SH-SY5Y (cell line): ENCODE measurements at regions not wholly inside any gene's neighbourhood (a gene's known extent, or its start where the extent isn't known, plus 50 kb on each side); places are given as distances from the start of the nearest gene placed in this dataset.

Source experiments
- GATA2 ChIP-seq: IDR thresholded peaks from 2 replicates; pipeline ENCODE4 v1.6.1; 2011; ENCODE audit warnings: mild to moderate bottlenecking, low read depth, low read length
- GATA3 ChIP-seq: IDR thresholded peaks from 2 replicates; pipeline ENCODE4 v1.6.1; 2011; ENCODE audit warnings: low read depth, mild to moderate bottlenecking, low read length, moderate library complexity

- TF ChIP-seq GATA2 (no peak), GATA3 (no peak)
These were observed 82.7 kb upstream of the NXT1 start for GRCh38 chr20:23267909-23268308.

GRCh38 chr20:23266530-23267398 lies 83.8 kb upstream of the NXT1 start:
- TF ChIP-seq GATA3 (no peak), GATA2 (no peak)

DNA sequence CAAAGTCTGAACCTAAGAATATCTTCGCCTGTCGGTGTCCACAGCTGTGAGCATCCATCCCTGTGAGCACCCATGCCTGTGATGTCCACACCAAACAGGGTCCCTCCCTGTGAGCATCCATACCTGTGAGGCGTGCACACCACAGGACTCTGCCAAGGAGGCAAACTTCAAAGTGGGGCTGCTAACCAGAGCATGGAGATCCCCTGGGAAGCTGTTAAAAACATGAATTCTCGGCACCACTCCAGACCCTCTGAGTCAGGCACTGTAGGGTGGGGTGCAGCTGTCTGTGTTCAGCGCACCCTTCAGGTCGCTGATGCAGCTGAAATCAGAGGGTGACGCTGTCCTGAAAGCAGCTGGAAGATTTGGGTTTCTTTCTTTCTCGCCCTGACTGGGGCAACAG lies 85.4 kb upstream of the NXT1 start:
- no peak for TF ChIP-seq GATA2
- no peak for TF ChIP-seq GATA3

DNA sequence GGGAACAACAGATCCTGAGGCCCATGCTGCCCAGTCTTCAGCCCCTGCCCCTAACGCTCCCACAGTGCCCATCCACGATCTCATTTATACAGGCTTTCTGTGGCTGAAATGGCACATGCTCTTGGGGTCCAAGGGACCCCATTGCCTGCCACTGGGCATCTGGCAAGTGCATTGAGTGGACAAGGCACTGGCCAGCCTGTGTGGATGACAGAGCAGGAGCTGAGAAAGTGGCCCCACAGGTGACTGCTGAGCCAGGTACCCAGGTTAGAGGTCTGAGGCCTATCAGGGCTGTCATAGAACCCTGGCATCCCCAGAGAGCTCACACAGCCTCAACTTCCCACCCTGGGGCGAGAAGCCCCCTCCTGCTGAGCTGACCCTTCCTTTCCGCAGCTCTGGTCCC lies 86.0 kb upstream of the NXT1 start:
- no peak for TF ChIP-seq GATA2
- TF ChIP-seq GATA3, result no peak

DNA sequence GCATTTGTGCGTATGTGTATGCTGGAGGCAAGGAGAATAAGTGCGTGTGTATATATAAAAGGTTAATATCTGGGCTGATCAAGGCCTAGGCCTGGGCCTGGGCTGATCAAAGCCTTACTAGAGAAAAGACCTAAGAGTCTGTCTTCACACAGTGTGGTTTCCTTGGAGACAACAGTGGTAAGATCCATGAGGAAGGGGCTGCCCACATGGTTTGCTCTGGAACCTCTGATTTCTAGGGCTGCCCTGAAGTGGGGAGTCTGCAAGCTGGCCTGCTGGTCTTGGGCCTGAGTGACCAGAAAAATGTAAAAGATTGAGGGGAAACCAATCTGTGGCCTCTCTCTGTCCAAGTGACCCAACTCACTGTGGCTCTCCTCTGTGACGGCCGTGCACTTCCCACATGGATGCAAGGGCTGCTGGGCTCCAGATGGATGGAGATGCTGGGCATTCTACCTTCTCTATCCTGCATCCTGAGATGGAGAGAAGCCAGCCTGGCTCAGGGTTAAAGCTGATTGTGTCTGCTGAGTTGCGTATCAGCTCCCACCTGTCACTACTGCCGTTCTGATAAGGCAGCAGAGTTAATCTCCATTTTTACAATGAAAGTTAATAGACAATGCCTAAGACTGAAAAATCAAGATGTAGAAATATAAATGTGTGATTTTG lies 90.3 kb upstream of the NXT1 start:
- TF ChIP-seq GATA2 (no peak), GATA3 (no peak)

GRCh38 chr20:23258747-23259121 lies 91.9 kb upstream of the NXT1 start:
- TF ChIP-seq GATA2, result no peak

DNA sequence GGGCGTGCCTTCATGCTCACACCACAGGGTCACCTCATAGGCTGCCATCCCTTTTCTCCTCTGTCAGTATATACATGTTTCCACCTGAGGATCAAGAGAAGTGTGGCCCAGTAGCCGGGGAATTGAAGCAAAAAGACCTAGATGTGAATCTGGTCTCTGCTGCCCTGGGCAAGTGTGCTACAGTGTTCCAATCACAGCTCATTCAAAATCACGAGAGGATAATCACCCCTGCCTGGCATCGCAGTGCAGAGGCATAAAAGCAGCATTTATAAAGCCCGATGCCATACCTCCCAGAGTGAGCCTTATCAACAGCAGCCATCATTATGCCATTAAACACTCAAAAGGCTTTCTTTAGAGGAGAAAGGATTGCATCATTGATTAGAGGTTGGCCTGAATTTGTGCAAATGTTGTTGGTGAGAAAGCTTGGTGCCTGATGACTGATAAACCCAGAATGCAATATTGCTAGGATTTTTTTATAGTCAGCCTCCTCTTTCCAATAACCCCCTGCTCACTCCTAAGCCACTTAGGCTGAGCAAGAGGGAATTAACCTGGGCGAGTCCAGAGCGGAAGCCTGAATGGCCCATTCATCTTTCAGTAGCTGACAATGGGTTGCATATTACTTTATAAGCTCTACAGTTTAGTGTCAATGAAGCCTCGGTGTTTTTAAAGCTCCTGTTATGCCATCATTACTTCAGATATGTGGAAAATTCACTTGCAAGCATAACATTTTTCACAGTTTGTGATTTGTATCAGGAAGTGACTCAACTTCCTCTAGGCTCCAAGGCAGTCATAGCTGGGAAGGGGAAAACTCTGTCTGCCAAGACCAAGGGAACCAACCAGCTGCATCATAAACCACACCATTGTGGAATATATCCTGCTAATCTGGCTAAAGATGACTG lies 92.5 kb upstream of the NXT1 start:
- TF ChIP-seq GATA2, result peak; percentile 42; the same call in 1 of the 2 replicates
- TF ChIP-seq GATA3, result no peak

DNA sequence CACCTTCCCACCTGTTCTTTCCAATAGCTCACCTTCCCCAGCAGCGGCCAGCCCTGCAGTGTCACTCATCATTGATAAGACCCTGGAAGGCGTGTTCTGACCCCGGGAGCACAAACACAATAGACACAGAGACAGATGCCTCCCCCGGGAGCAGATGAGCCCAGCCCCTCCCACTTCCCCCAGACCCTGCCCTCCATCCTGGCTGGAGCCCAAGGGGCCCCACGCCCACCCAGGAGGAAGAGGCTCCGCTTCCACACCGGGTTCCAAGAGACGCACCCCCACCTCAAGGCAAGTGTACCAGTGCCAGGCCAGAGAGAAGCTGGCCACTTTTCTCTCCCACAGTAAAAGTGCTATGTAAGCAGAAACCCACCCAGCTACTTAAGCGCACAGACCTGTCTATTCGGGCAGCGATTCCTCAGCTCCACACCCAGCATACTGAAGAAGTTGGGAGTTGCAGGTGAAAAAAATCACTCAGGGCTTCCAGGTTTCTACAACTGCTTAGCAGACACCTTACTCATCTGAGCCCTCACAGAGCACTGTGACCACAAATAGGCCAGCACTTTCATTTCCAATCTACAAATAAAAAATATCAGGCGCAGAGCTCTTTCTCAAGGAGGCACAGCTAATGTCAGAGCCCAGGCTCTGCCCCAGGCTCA lies 93.4 kb upstream of the NXT1 start:
- TF ChIP-seq GATA3 (no peak), GATA2 (no peak)

- no peak for TF ChIP-seq GATA2
- no peak for TF ChIP-seq GATA3
These were observed 94.7 kb upstream of the NXT1 start for GRCh38 chr20:23255716-23256385.

GRCh38 chr20:23255106-23255505 lies 95.5 kb upstream of the NXT1 start:
- TF ChIP-seq GATA2, result no peak
- TF ChIP-seq GATA3, result no peak

DNA sequence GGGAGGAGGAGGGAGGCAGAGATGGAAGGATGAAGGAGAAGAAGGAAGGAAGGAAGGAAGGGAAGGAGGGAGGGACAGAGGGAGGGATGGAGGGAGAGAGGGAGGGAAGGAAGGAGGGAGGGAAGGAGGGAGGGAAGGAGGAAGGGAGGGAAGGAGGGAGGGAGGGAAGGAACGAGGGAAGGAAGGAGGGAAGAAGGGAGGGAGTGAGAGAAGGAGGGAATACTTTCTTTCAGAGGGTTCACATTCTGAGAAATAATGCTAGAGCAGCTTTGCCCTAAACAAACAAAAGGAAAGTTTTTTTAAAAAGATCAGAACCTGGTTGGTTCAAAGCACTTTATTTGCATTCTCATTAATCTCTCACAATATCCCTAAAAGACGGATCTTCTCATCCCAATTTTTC lies 96.1 kb upstream of the NXT1 start:
- TF ChIP-seq GATA3 (no peak), GATA2 (no peak)

DNA sequence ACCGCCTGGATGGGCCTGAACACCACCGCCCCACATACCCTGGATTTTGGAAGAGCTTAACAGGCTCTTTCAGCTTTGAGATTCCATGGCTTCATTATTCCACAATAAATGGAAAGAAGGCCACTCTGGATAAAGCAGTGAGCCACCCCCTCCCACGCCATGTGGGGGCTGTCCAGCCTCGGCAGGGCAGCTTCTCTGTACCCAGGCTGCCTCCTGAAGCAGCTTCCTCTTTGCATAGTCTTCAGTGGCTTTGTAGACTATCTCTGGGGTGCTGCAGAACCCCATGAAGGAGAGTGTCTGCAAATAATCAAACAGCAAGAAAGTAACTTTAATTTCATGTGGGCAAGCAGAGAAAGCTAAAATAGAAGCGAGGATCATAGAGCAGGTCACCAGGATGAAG lies 96.6 kb upstream of the NXT1 start:
- no peak for TF ChIP-seq GATA2
- TF ChIP-seq GATA3, result no peak

DNA sequence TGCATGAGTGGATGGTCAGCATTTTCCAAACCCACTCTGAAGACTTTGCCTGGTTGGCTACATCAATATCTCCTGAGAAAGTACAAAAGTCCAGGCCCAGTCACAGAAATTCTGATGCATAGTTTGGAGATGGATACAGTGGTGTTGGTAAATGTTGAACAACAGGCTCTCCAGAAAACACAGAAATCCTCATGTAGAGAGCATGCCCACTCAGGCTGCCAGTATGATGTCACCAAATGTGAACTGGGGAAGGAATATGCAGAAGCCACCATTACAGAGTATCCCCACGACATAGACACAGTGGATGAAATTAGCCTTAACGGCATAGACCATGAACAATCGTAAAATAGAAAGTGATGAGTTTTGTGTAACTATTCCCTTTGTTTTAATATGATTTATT lies 97.1 kb upstream of the NXT1 start:
- TF ChIP-seq GATA3 (no peak), GATA2 (no peak)

GRCh38 chr20:23251779-23252178 lies 98.8 kb upstream of the NXT1 start:
- TF ChIP-seq GATA3 (no peak), GATA2 (no peak)
